ENCODE measurements at regions not wholly inside any gene's neighbourhood (a gene's known extent, or its start where the extent isn't known, plus 50 kb on each side); places are given as distances from the start of the nearest gene placed in this dataset.

GRCh38 chr17:33944826-33945225 lies 310.3 kb upstream of the CCL2 start:
- Histone ChIP-seq H4K20me1 (ENCODE audit: insufficient read depth, low read length) (no peaks in the 10 kb centered on the region), H3K9ac (ENCODE audit: low read length) (no peak overlapping the region), H2AFZ (ENCODE audit: low read depth, low read length) (no peak overlapping the region), H3K27me3 (ENCODE audit: low read depth, low read length) (no peaks in the 10 kb centered on the region), H3K4me2 (ENCODE audit: low read length) (no peak overlapping the region), H3K9me3 (ENCODE audit: insufficient read depth, low read length) (no peaks in the 10 kb centered on the region), H3K27ac (ENCODE audit: low read length) (no peak overlapping the region), H3K36me3 (replicated peaks; ENCODE audit: low read depth, low read length) (no peaks in the 10 kb centered on the region), H3K79me2 (ENCODE audit: low read length) (no peaks in the 10 kb centered on the region), H3K4me3 (ENCODE audit: low read length) (no peak overlapping the region), H3K4me1 (ENCODE audit: low read length) (no peaks in the 10 kb centered on the region)
- no peak for TF ChIP-seq CTCF (IDR thresholded peaks at IDR 0.05; ENCODE audit: low read depth, low read length)
- TF ChIP-seq EZH2phosphoT487 (IDR thresholded peaks at IDR 0.05; ENCODE audit: low read depth), result no peak

GRCh38 chr17:33945646-33946546 lies 309.2 kb upstream of the CCL2 start:
- TF ChIP-seq EZH2phosphoT487 (IDR thresholded peaks at IDR 0.05; ENCODE audit: low read depth) (no peak), CTCF (IDR thresholded peaks at IDR 0.05; ENCODE audit: low read depth, low read length) (no peak)
- Histone ChIP-seq H4K20me1 (ENCODE audit: insufficient read depth, low read length) (no peaks in the 10 kb centered on the region), H3K79me2 (ENCODE audit: low read length) (no peaks in the 10 kb centered on the region), H2AFZ (ENCODE audit: low read depth, low read length) (no peak overlapping the region), H3K4me2 (ENCODE audit: low read length) (no peak overlapping the region), H3K4me3 (ENCODE audit: low read length) (no peak overlapping the region), H3K9ac (ENCODE audit: low read length) (no peak overlapping the region), H3K27me3 (ENCODE audit: low read depth, low read length) (no peaks in the 10 kb centered on the region), H3K36me3 (replicated peaks; ENCODE audit: low read depth, low read length) (no peaks in the 10 kb centered on the region), H3K27ac (ENCODE audit: low read length) (no peak overlapping the region), H3K4me1 (ENCODE audit: low read length) (no peaks in the 10 kb centered on the region), H3K9me3 (ENCODE audit: insufficient read depth, low read length) (no peaks in the 10 kb centered on the region)

GRCh38 chr17:33947762-33948161 lies 307.3 kb upstream of the CCL2 start:
- TF ChIP-seq EZH2phosphoT487 (IDR thresholded peaks at IDR 0.05; ENCODE audit: low read depth) (no peak), CTCF (IDR thresholded peaks at IDR 0.05; ENCODE audit: low read depth, low read length) (no peak)
- Histone ChIP-seq H3K36me3 (replicated peaks; ENCODE audit: low read depth, low read length) (no peaks in the 10 kb centered on the region), H3K9ac (ENCODE audit: low read length) (no peak overlapping the region), H3K4me1 (ENCODE audit: low read length) (no peaks in the 10 kb centered on the region), H4K20me1 (ENCODE audit: insufficient read depth, low read length) (no peaks in the 10 kb centered on the region), H3K79me2 (ENCODE audit: low read length) (no peaks in the 10 kb centered on the region), H3K4me2 (ENCODE audit: low read length) (no peak overlapping the region), H3K27me3 (ENCODE audit: low read depth, low read length) (no peaks in the 10 kb centered on the region), H2AFZ (ENCODE audit: low read depth, low read length) (no peak overlapping the region), H3K4me3 (ENCODE audit: low read length) (no peak overlapping the region), H3K9me3 (ENCODE audit: insufficient read depth, low read length) (no peaks in the 10 kb centered on the region), H3K27ac (ENCODE audit: low read length) (no peak overlapping the region)

GRCh38 chr17:33948309-33948708 lies 306.8 kb upstream of the CCL2 start:
- no peak overlapping the region for H3K27ac ChIP-seq (ENCODE audit: low read length)
- H3K9me3 ChIP-seq (ENCODE audit: insufficient read depth, low read length), result no peaks in the 10 kb centered on the region
- no peak overlapping the region for H2AFZ ChIP-seq (ENCODE audit: low read depth, low read length)
- H3K79me2 ChIP-seq (ENCODE audit: low read length), result no peaks in the 10 kb centered on the region
- TF ChIP-seq CTCF (IDR thresholded peaks at IDR 0.05; ENCODE audit: low read depth, low read length) (no peak), EZH2phosphoT487 (IDR thresholded peaks at IDR 0.05; ENCODE audit: low read depth) (no peak)
- no peak overlapping the region for H3K4me2 ChIP-seq (ENCODE audit: low read length)
- no peak overlapping the region for H3K9ac ChIP-seq (ENCODE audit: low read length)
- no peaks in the 10 kb centered on the region for H4K20me1 ChIP-seq (ENCODE audit: insufficient read depth, low read length)
- no peaks in the 10 kb centered on the region for H3K4me1 ChIP-seq (ENCODE audit: low read length)
- no peaks in the 10 kb centered on the region for H3K27me3 ChIP-seq (ENCODE audit: low read depth, low read length)
- no peaks in the 10 kb centered on the region for H3K36me3 ChIP-seq (replicated peaks; ENCODE audit: low read depth, low read length)
- no peak overlapping the region for H3K4me3 ChIP-seq (ENCODE audit: low read length)

All from OCI-LY3 (cell line).